Fibroblast of mammary gland (primary cell): ENCODE measurements at regions not wholly inside any gene's neighbourhood (a gene's known extent, or its start where the extent isn't known, plus 50 kb on each side); places are given as distances from the start of the nearest gene placed in this dataset.
A peak's percentile ranks its signal among the peaks of the same experiment; 100 is the strongest.

Experiments
- DNase-seq: peaks from one replicate; pipeline ENCODE4 v3.0.0-alpha.2; 2010; ENCODE audit warnings: low read depth
- H3K4me3 ChIP-seq: 2 replicates; pipeline ENCODE4 v1.5.1; 2011; ENCODE audit warnings: low read depth, mild to moderate bottlenecking, low read length, moderate library complexity; ENCODE audit not compliant: control insufficient read depth
- CTCF ChIP-seq: conservative IDR thresholded peaks from 2 replicates; pipeline ENCODE4 v1.5.1; 2011; ENCODE audit warnings: low read depth, low read length, inconsistent platforms; ENCODE audit not compliant: control insufficient read depth, insufficient read depth

- H3K4me3 ChIP-seq, result no peak overlapping the region
- no peak for TF ChIP-seq CTCF
- no peak for DNase-seq
Observed at GRCh38 chr4:89588421-89588820, 248.5 kb downstream of the SNCA start.

GRCh38 chr4:89587364-89587763, 249.6 kb downstream of the SNCA start:
- H3K4me3 ChIP-seq, result no peak overlapping the region
- no peak for DNase-seq
- TF ChIP-seq CTCF, result no peak

GRCh38 chr4:89586864-89587263, 250.1 kb downstream of the SNCA start:
- DNase-seq, result peak; percentile 51
- H3K4me3 ChIP-seq, result no peak overlapping the region
- peak; percentile 37 for TF ChIP-seq CTCF

- peak; percentile 21 for DNase-seq
- no peak overlapping the region for H3K4me3 ChIP-seq
- TF ChIP-seq CTCF, result no peak
Observed at GRCh38 chr4:89586318-89586717, 250.6 kb downstream of the SNCA start.

GRCh38 chr4:89582756-89583505, 254.0 kb downstream of the SNCA start:
- no peak overlapping the region for H3K4me3 ChIP-seq
- TF ChIP-seq CTCF, result no peak
- no peak for DNase-seq

- DNase-seq, result no peak
- H3K4me3 ChIP-seq, result no peak overlapping the region
- TF ChIP-seq CTCF, result no peak
Observed at GRCh38 chr4:89579771-89580170, 257.2 kb downstream of the SNCA start.
